ENCODE measurements at regions not wholly inside any gene's neighbourhood (a gene's known extent, or its start where the extent isn't known, plus 50 kb on each side); places are given as distances from the start of the nearest gene placed in this dataset.

- no peaks in the 10 kb centered on the region for H3K36me3 ChIP-seq (ENCODE audit: control insufficient read depth in 5 of 5, insufficient read depth in 5 of 5, low read length in 5 of 5)
- H3K4me1 ChIP-seq (ENCODE audit: control insufficient read depth in 5 of 5, insufficient read depth in 5 of 5, low read length in 5 of 5) = no peaks in the 10 kb centered on the region
- no peak overlapping the region for H3K27ac ChIP-seq (ENCODE audit: low read depth, low read length)
- H3K9ac ChIP-seq (ENCODE audit: low read length in 5 of 5) = no peak overlapping the region
- no peaks in the 10 kb centered on the region for H3K27me3 ChIP-seq (ENCODE audit: control insufficient read depth in 5 of 5, insufficient read depth in 4 of 5, low read length in 5 of 5)
- no peak overlapping the region for H3K4me3 ChIP-seq (ENCODE audit: low read depth in 1 of 5, low read length in 5 of 5)
- H3K9me3 ChIP-seq (ENCODE audit: control insufficient read depth in 5 of 5, low read length in 5 of 5) = no peaks in the 10 kb centered on the region
These were observed 1189.6 kb downstream of the PCDH9 start for GRCh38 chr13:66040506-66040905.

- H3K36me3 ChIP-seq (ENCODE audit: control insufficient read depth in 5 of 5, insufficient read depth in 5 of 5, low read length in 5 of 5) = no peaks in the 10 kb centered on the region
- no peaks in the 10 kb centered on the region for H3K4me1 ChIP-seq (ENCODE audit: control insufficient read depth in 5 of 5, insufficient read depth in 5 of 5, low read length in 5 of 5)
- H3K9me3 ChIP-seq (ENCODE audit: control insufficient read depth in 5 of 5, low read length in 5 of 5) = no peaks in the 10 kb centered on the region
- H3K4me3 ChIP-seq (ENCODE audit: low read depth in 1 of 5, low read length in 5 of 5) = no peak overlapping the region
- no peak overlapping the region for H3K27ac ChIP-seq (ENCODE audit: low read depth, low read length)
- H3K27me3 ChIP-seq (ENCODE audit: control insufficient read depth in 5 of 5, insufficient read depth in 4 of 5, low read length in 5 of 5) = no peaks in the 10 kb centered on the region
- no peak overlapping the region for H3K9ac ChIP-seq (ENCODE audit: low read length in 5 of 5)
These were observed 1193.0 kb downstream of the PCDH9 start for GRCh38 chr13:66037096-66037495.

- no peaks in the 10 kb centered on the region for H3K36me3 ChIP-seq (ENCODE audit: control insufficient read depth in 5 of 5, insufficient read depth in 5 of 5, low read length in 5 of 5)
- no peaks in the 10 kb centered on the region for H3K4me1 ChIP-seq (ENCODE audit: control insufficient read depth in 5 of 5, insufficient read depth in 5 of 5, low read length in 5 of 5)
- H3K4me3 ChIP-seq (ENCODE audit: low read depth in 1 of 5, low read length in 5 of 5) = no peak overlapping the region
- no peak overlapping the region for H3K27ac ChIP-seq (ENCODE audit: low read depth, low read length)
- no peaks in the 10 kb centered on the region for H3K9me3 ChIP-seq (ENCODE audit: control insufficient read depth in 5 of 5, low read length in 5 of 5)
- H3K9ac ChIP-seq (ENCODE audit: low read length in 5 of 5) = no peak overlapping the region
- H3K27me3 ChIP-seq (ENCODE audit: control insufficient read depth in 5 of 5, insufficient read depth in 4 of 5, low read length in 5 of 5) = no peaks in the 10 kb centered on the region
These were observed 1193.5 kb downstream of the PCDH9 start for GRCh38 chr13:66036636-66037035.

GRCh38 chr13:66036024-66036614 lies 1194.0 kb downstream of the PCDH9 start:
- Histone ChIP-seq H3K9me3 (ENCODE audit: control insufficient read depth in 5 of 5, low read length in 5 of 5) (no peaks in the 10 kb centered on the region), H3K9ac (ENCODE audit: low read length in 5 of 5) (no peak overlapping the region), H3K27ac (ENCODE audit: low read depth, low read length) (no peak overlapping the region)

GRCh38 chr13:66033924-66034323 lies 1196.2 kb downstream of the PCDH9 start:
- H3K9me3 ChIP-seq (ENCODE audit: control insufficient read depth in 5 of 5, low read length in 5 of 5) = no peaks in the 10 kb centered on the region
- no peak overlapping the region for H3K27ac ChIP-seq (ENCODE audit: low read depth, low read length)
- no peaks in the 10 kb centered on the region for H3K36me3 ChIP-seq (ENCODE audit: control insufficient read depth in 5 of 5, insufficient read depth in 5 of 5, low read length in 5 of 5)
- H3K27me3 ChIP-seq (ENCODE audit: control insufficient read depth in 5 of 5, insufficient read depth in 4 of 5, low read length in 5 of 5) = no peaks in the 10 kb centered on the region
- H3K4me1 ChIP-seq (ENCODE audit: control insufficient read depth in 5 of 5, insufficient read depth in 5 of 5, low read length in 5 of 5) = no peaks in the 10 kb centered on the region
- no peak overlapping the region for H3K4me3 ChIP-seq (ENCODE audit: low read depth in 1 of 5, low read length in 5 of 5)
- no peak overlapping the region for H3K9ac ChIP-seq (ENCODE audit: low read length in 5 of 5)

More at GRCh38 chr13:66036024-66036614, 1194.0 kb downstream of the PCDH9 start:
- Histone ChIP-seq H3K36me3 (ENCODE audit: control insufficient read depth in 5 of 5, insufficient read depth in 5 of 5, low read length in 5 of 5) (no peaks in the 10 kb centered on the region), H3K4me3 (ENCODE audit: low read depth in 1 of 5, low read length in 5 of 5) (no peak overlapping the region), H3K27me3 (ENCODE audit: control insufficient read depth in 5 of 5, insufficient read depth in 4 of 5, low read length in 5 of 5) (no peaks in the 10 kb centered on the region), H3K4me1 (ENCODE audit: control insufficient read depth in 5 of 5, insufficient read depth in 5 of 5, low read length in 5 of 5) (no peaks in the 10 kb centered on the region)

- H3K4me1 ChIP-seq (ENCODE audit: control insufficient read depth in 5 of 5, insufficient read depth in 5 of 5, low read length in 5 of 5) = no peaks in the 10 kb centered on the region
- no peak overlapping the region for H3K27ac ChIP-seq (ENCODE audit: low read depth, low read length)
- no peaks in the 10 kb centered on the region for H3K27me3 ChIP-seq (ENCODE audit: control insufficient read depth in 5 of 5, insufficient read depth in 4 of 5, low read length in 5 of 5)
- no peak overlapping the region for H3K4me3 ChIP-seq (ENCODE audit: low read depth in 1 of 5, low read length in 5 of 5)
- H3K36me3 ChIP-seq (ENCODE audit: control insufficient read depth in 5 of 5, insufficient read depth in 5 of 5, low read length in 5 of 5) = no peaks in the 10 kb centered on the region
- peaks cover 0 to 1% (median 0%) of the 10 kb centered on the region in 5 donors for H3K9me3 ChIP-seq (ENCODE audit: control insufficient read depth in 5 of 5, low read length in 5 of 5)
- no peak overlapping the region for H3K9ac ChIP-seq (ENCODE audit: low read length in 5 of 5)
These were observed 1208.3 kb downstream of the PCDH9 start for GRCh38 chr13:66021846-66022245.

GRCh38 chr13:66014771-66015170 lies 1215.4 kb downstream of the PCDH9 start:
- Histone ChIP-seq H3K27me3 (ENCODE audit: control insufficient read depth in 5 of 5, insufficient read depth in 4 of 5, low read length in 5 of 5) (no peaks in the 10 kb centered on the region), H3K36me3 (ENCODE audit: control insufficient read depth in 5 of 5, insufficient read depth in 5 of 5, low read length in 5 of 5) (no peaks in the 10 kb centered on the region), H3K9ac (ENCODE audit: low read length in 5 of 5) (no peak overlapping the region), H3K4me1 (ENCODE audit: control insufficient read depth in 5 of 5, insufficient read depth in 5 of 5, low read length in 5 of 5) (no peaks in the 10 kb centered on the region), H3K27ac (ENCODE audit: low read depth, low read length) (no peak overlapping the region), H3K9me3 (ENCODE audit: control insufficient read depth in 5 of 5, low read length in 5 of 5) (no peaks in the 10 kb centered on the region), H3K4me3 (ENCODE audit: low read depth in 1 of 5, low read length in 5 of 5) (no peak overlapping the region)

- peaks cover 0 to under 1% (median 0%) of the 10 kb centered on the region in 5 donors for H3K9me3 ChIP-seq (ENCODE audit: control insufficient read depth in 5 of 5, low read length in 5 of 5)
- no peak overlapping the region for H3K9ac ChIP-seq (ENCODE audit: low read length in 5 of 5)
- H3K4me1 ChIP-seq (ENCODE audit: control insufficient read depth in 5 of 5, insufficient read depth in 5 of 5, low read length in 5 of 5) = no peaks in the 10 kb centered on the region
- no peaks in the 10 kb centered on the region for H3K36me3 ChIP-seq (ENCODE audit: control insufficient read depth in 5 of 5, insufficient read depth in 5 of 5, low read length in 5 of 5)
- H3K4me3 ChIP-seq (ENCODE audit: low read depth in 1 of 5, low read length in 5 of 5) = no peak overlapping the region
- no peak overlapping the region for H3K27ac ChIP-seq (ENCODE audit: low read depth, low read length)
- H3K27me3 ChIP-seq (ENCODE audit: control insufficient read depth in 5 of 5, insufficient read depth in 4 of 5, low read length in 5 of 5) = no peaks in the 10 kb centered on the region
These were observed 1220.9 kb downstream of the PCDH9 start for GRCh38 chr13:66009241-66009640.

- Histone ChIP-seq H3K4me1 (ENCODE audit: control insufficient read depth in 5 of 5, insufficient read depth in 5 of 5, low read length in 5 of 5) (no peaks in the 10 kb centered on the region), H3K27ac (ENCODE audit: low read depth, low read length) (no peak overlapping the region), H3K9ac (ENCODE audit: low read length in 5 of 5) (no peak overlapping the region), H3K36me3 (ENCODE audit: control insufficient read depth in 5 of 5, insufficient read depth in 5 of 5, low read length in 5 of 5) (no peaks in the 10 kb centered on the region), H3K27me3 (ENCODE audit: control insufficient read depth in 5 of 5, insufficient read depth in 4 of 5, low read length in 5 of 5) (no peaks in the 10 kb centered on the region), H3K9me3 (ENCODE audit: control insufficient read depth in 5 of 5, low read length in 5 of 5) (peaks cover 0 to 7% (median 3%) of the 10 kb centered on the region in 5 donors), H3K4me3 (ENCODE audit: low read depth in 1 of 5, low read length in 5 of 5) (no peak overlapping the region)
These were observed 1226.6 kb downstream of the PCDH9 start for GRCh38 chr13:66003558-66003957.

GRCh38 chr13:66001140-66001539 lies 1229.0 kb downstream of the PCDH9 start:
- Histone ChIP-seq H3K4me3 (ENCODE audit: low read depth in 1 of 5, low read length in 5 of 5) (no peak overlapping the region), H3K9me3 (ENCODE audit: control insufficient read depth in 5 of 5, low read length in 5 of 5) (peaks cover 0 to 7% (median 3%) of the 10 kb centered on the region in 5 donors), H3K9ac (ENCODE audit: low read length in 5 of 5) (no peak overlapping the region), H3K36me3 (ENCODE audit: control insufficient read depth in 5 of 5, insufficient read depth in 5 of 5, low read length in 5 of 5) (no peaks in the 10 kb centered on the region), H3K4me1 (ENCODE audit: control insufficient read depth in 5 of 5, insufficient read depth in 5 of 5, low read length in 5 of 5) (no peaks in the 10 kb centered on the region), H3K27me3 (ENCODE audit: control insufficient read depth in 5 of 5, insufficient read depth in 4 of 5, low read length in 5 of 5) (no peaks in the 10 kb centered on the region), H3K27ac (ENCODE audit: low read depth, low read length) (no peak overlapping the region)
